ENCODE measurements at regions not wholly inside any gene's neighbourhood (a gene's known extent, or its start where the extent isn't known, plus 50 kb on each side); places are given as distances from the start of the nearest gene placed in this dataset.

GRCh38 chr14:51145246-51145645, 50.3 kb upstream of the TRIM9 start:
- no peak for DNase-seq

- DNase-seq: no peak
Observed at GRCh38 chr14:51147183-51147582, 52.3 kb upstream of the TRIM9 start.

GRCh38 chr14:51155326-51155725, 60.4 kb upstream of the TRIM9 start:
- no peak for DNase-seq

GRCh38 chr14:51157012-51157411, 62.1 kb upstream of the TRIM9 start:
- no peak for DNase-seq

- DNase-seq: no peak
Observed at GRCh38 chr14:51160871-51161270, 66.0 kb upstream of the TRIM9 start.

- DNase-seq: no peak
Observed at GRCh38 chr14:51165415-51165814, 70.5 kb upstream of the TRIM9 start.

- no peak for DNase-seq
Observed at GRCh38 chr14:51167587-51168214, 72.3 kb upstream of the TMX1 start.

GRCh38 chr14:51168215-51168613, 71.8 kb upstream of the TMX1 start:
- DNase-seq: no peak

- DNase-seq: no peak
Observed at GRCh38 chr14:51173863-51174262, 66.2 kb upstream of the TMX1 start.

GRCh38 chr14:51176839-51177238, 63.2 kb upstream of the TMX1 start:
- peak; percentile 9 for DNase-seq

- DNase-seq: no peak
Observed at GRCh38 chr14:51180577-51180976, 59.5 kb upstream of the TMX1 start.

- no peak for DNase-seq
Observed at GRCh38 chr14:51182131-51182565, 57.9 kb upstream of the TMX1 start.

GRCh38 chr14:51185180-51185579, 54.9 kb upstream of the TMX1 start:
- DNase-seq: no peak

- DNase-seq: no peak
Observed at GRCh38 chr14:51185754-51186153, 54.3 kb upstream of the TMX1 start.

GRCh38 chr14:51188566-51189185, 51.4 kb upstream of the TMX1 start:
- DNase-seq: no peak

GRCh38 chr14:51189600-51190376, 50.3 kb upstream of the TMX1 start:
- no peak for DNase-seq
